ENCODE measurements at regions not wholly inside any gene's neighbourhood (a gene's known extent, or its start where the extent isn't known, plus 50 kb on each side); places are given as distances from the start of the nearest gene placed in this dataset.

- DNase-seq (no peak), ATAC-seq (ENCODE audit: low read depth) (no peak)
- Mint-ChIP-seq H3K4me1 (no peaks in the 10 kb centered on the region), H3K4me3 (no peak overlapping the region), H3K9me3 (ENCODE audit: insufficient read depth) (peaks cover 2% of the 10 kb centered on the region), H3K27ac (no peak overlapping the region), H3K27me3 (no peaks in the 10 kb centered on the region)
- CTCF ChIA-PET: no interaction called here
- Histone ChIP-seq H3K4me2 (replicated peaks; ENCODE audit: low read depth, low read length, poor library complexity, severe bottlenecking) (no peak overlapping the region), H3K9me3 (ENCODE audit: control extremely low read depth in 1 of 3, control insufficient read depth in 2 of 3, insufficient read depth in 1 of 3, low read length in 2 of 3) (peaks cover 0 to 30% (median 0%) of the 10 kb centered on the region in 3 donors), H3K27ac (ENCODE audit: low read length in 2 of 2) (no peak overlapping the region), H3K4me3 (ENCODE audit: control extremely low read depth in 1 of 5, extremely low read depth in 1 of 5, insufficient read depth in 1 of 5, low read depth in 2 of 5, low read length in 4 of 5) (no peak overlapping the region), H3K36me3 (replicated peaks in 1 of 2; ENCODE audit: control extremely low read depth in 1 of 2, control insufficient read depth in 1 of 2, extremely low read depth in 1 of 2, insufficient read depth in 2 of 2, low read length in 1 of 2) (no peaks in the 10 kb centered on the region), H2AFZ (ENCODE audit: insufficient read depth, low read depth, low read length, poor library complexity, severe bottlenecking) (no peak overlapping the region), H3K27me3 (replicated peaks in 1 of 4; ENCODE audit: control extremely low read depth in 1 of 4, control insufficient read depth in 3 of 4, insufficient read depth in 4 of 4, low read length in 3 of 4) (no peaks in the 10 kb centered on the region), H3K9ac (ENCODE audit: low read length) (no peak overlapping the region), H4K20me1 (ENCODE audit: control insufficient read depth, insufficient read depth, low read length, poor library complexity, severe bottlenecking) (no peaks in the 10 kb centered on the region), H3K79me2 (ENCODE audit: control insufficient read depth, insufficient read depth, low read length) (no peaks in the 10 kb centered on the region), H3K4me1 (ENCODE audit: control insufficient read depth in 2 of 2, insufficient read depth in 2 of 2, low read length in 2 of 2) (no peaks in the 10 kb centered on the region)
- TF ChIP-seq CTCF (IDR thresholded peaks at IDR 0.05) (no peak), EZH2 (IDR thresholded peaks at IDR 0.05; ENCODE audit: borderline replicate concordance, insufficient read depth, low read depth, low read length, poor library complexity, severe bottlenecking) (no peak)
- 83% methylated on average over 20 of the region's 22 CpGs for WGBS (ENCODE audit: insufficient coverage)
- intact Hi-C loops (cut with micrococcal nuclease): no loop called here
- POLR2A ChIA-PET: no interaction called here
These were observed 868.5 kb downstream of the TBC1D22A start for GRCh38 chr22:47630741-47631534.

GRCh38 chr22:47629791-47630655 lies 867.6 kb downstream of the TBC1D22A start:
- Mint-ChIP-seq H3K27ac (no peak overlapping the region), H3K9me3 (ENCODE audit: insufficient read depth) (peaks cover 2% of the 10 kb centered on the region), H3K27me3 (no peaks in the 10 kb centered on the region), H3K4me3 (no peak overlapping the region), H3K4me1 (no peaks in the 10 kb centered on the region)
- DNase-seq (no peak), ATAC-seq (ENCODE audit: low read depth) (no peak)
- H3K9ac ChIP-seq (ENCODE audit: low read length): no peak overlapping the region
- TF ChIP-seq CTCF (IDR thresholded peaks at IDR 0.05) (no peak), EZH2 (IDR thresholded peaks at IDR 0.05; ENCODE audit: borderline replicate concordance, insufficient read depth, low read depth, low read length, poor library complexity, severe bottlenecking) (no peak)
- no peaks in the 10 kb centered on the region for H4K20me1 ChIP-seq (ENCODE audit: control insufficient read depth, insufficient read depth, low read length, poor library complexity, severe bottlenecking)
- H3K9me3 ChIP-seq (ENCODE audit: control extremely low read depth in 1 of 3, control insufficient read depth in 2 of 3, insufficient read depth in 1 of 3, low read length in 2 of 3): peaks cover 0 to 33% (median 0%) of the 10 kb centered on the region in 3 donors
- intact Hi-C loops (cut with micrococcal nuclease): no loop called here
- no peak overlapping the region for H2AFZ ChIP-seq (ENCODE audit: insufficient read depth, low read depth, low read length, poor library complexity, severe bottlenecking)
- 86% methylated on average over 11 of the region's 11 CpGs for WGBS (ENCODE audit: insufficient coverage)
- no peaks in the 10 kb centered on the region for H3K27me3 ChIP-seq (replicated peaks in 1 of 4; ENCODE audit: control extremely low read depth in 1 of 4, control insufficient read depth in 3 of 4, insufficient read depth in 4 of 4, low read length in 3 of 4)
- no peak overlapping the region for H3K4me3 ChIP-seq (ENCODE audit: control extremely low read depth in 1 of 5, extremely low read depth in 1 of 5, insufficient read depth in 1 of 5, low read depth in 2 of 5, low read length in 4 of 5)
- ChIA-PET CTCF (no interaction called here), POLR2A (no interaction called here)
- no peaks in the 10 kb centered on the region for H3K79me2 ChIP-seq (ENCODE audit: control insufficient read depth, insufficient read depth, low read length)
- no peaks in the 10 kb centered on the region for H3K36me3 ChIP-seq (replicated peaks in 1 of 2; ENCODE audit: control extremely low read depth in 1 of 2, control insufficient read depth in 1 of 2, extremely low read depth in 1 of 2, insufficient read depth in 2 of 2, low read length in 1 of 2)
- H3K27ac ChIP-seq (ENCODE audit: low read length in 2 of 2): no peak overlapping the region
- H3K4me1 ChIP-seq (ENCODE audit: control insufficient read depth in 2 of 2, insufficient read depth in 2 of 2, low read length in 2 of 2): no peaks in the 10 kb centered on the region
- H3K4me2 ChIP-seq (replicated peaks; ENCODE audit: low read depth, low read length, poor library complexity, severe bottlenecking): no peak overlapping the region
